Mammary epithelial cell (primary cell): ENCODE measurements at regions not wholly inside any gene's neighbourhood (a gene's known extent, or its start where the extent isn't known, plus 50 kb on each side); places are given as distances from the start of the nearest gene placed in this dataset.
"Not testable (repeated sequence)": the region's sequence is repeated elsewhere in the genome, so short reads cannot be mapped to it uniquely, and the experiment has no call there.

Experiments
- EZH2 ChIP-seq: IDR thresholded peaks from 2 replicates; pipeline ENCODE4 v1.6.1; 2012; ENCODE audit warnings: low read length, inconsistent platforms, borderline replicate concordance
- TF ChIP-seq, protein P1 (sequence below), 2 donors: IDR thresholded peaks in 1 of 2; conservative IDR thresholded peaks in 1 of 2; 2 replicates each; pipeline ENCODE4 v1.5.1; 2011 to 2012; ENCODE audit warnings: inconsistent platforms in 2 of 2, low read length in 2 of 2, mild to moderate bottlenecking in 2 of 2, control low read depth in 1 of 2, low read depth in 1 of 2; ENCODE audit not compliant: insufficient read depth in 1 of 2; ENCODE audit errors: extremely low read depth in 1 of 2

- TF ChIP-seq, protein P1, sequence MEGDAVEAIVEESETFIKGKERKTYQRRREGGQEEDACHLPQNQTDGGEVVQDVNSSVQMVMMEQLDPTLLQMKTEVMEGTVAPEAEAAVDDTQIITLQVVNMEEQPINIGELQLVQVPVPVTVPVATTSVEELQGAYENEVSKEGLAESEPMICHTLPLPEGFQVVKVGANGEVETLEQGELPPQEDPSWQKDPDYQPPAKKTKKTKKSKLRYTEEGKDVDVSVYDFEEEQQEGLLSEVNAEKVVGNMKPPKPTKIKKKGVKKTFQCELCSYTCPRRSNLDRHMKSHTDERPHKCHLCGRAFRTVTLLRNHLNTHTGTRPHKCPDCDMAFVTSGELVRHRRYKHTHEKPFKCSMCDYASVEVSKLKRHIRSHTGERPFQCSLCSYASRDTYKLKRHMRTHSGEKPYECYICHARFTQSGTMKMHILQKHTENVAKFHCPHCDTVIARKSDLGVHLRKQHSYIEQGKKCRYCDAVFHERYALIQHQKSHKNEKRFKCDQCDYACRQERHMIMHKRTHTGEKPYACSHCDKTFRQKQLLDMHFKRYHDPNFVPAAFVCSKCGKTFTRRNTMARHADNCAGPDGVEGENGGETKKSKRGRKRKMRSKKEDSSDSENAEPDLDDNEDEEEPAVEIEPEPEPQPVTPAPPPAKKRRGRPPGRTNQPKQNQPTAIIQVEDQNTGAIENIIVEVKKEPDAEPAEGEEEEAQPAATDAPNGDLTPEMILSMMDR (conservative IDR thresholded peaks at IDR 0.05 in 1 of 2, IDR thresholded peaks at IDR 0.05 in 1 of 2; ENCODE audit: extremely low read depth in 1 of 2, insufficient read depth in 1 of 2, low read depth in 1 of 2, low read length in 2 of 2) = not testable (repeated sequence)
- TF ChIP-seq EZH2 = not testable (repeated sequence)
These were observed 128.6 kb upstream of the ALDH3B2 start for GRCh38 chr11:67803055-67803454.
